LNCaP clone FGC (cell line): ENCODE measurements at regions not wholly inside any gene's neighbourhood (a gene's known extent, or its start where the extent isn't known, plus 50 kb on each side); places are given as distances from the start of the nearest gene placed in this dataset.

Source experiments
- DNase-seq: peaks from one replicate; pipeline ENCODE4 v3.0.0-alpha.2; 2011; ENCODE audit warnings: low read depth
- H3K4me3 ChIP-seq: 2 replicates; pipeline ENCODE4 v1.5.1; 2011; ENCODE audit warnings: mild to moderate bottlenecking, low read depth, low read length, control low read depth
- CTCF ChIP-seq: IDR thresholded peaks from 2 replicates; pipeline ENCODE4 v1.5.1; 2012; ENCODE audit warnings: mild to moderate bottlenecking; ENCODE audit not compliant: control insufficient read depth, insufficient read depth; ENCODE audit errors: extremely low read depth

GRCh38 chrX:118181030-118181429 lies 64.4 kb upstream of the KLHL13 start:
- TF ChIP-seq CTCF, result no peak
- DNase-seq, result no peak
- H3K4me3 ChIP-seq, result no peak overlapping the region

- no peak overlapping the region for H3K4me3 ChIP-seq
- TF ChIP-seq CTCF, result no peak
- no peak for DNase-seq
Observed at GRCh38 chrX:118182025-118182424, 65.4 kb upstream of the KLHL13 start.

GRCh38 chrX:118182681-118183080 lies 66.1 kb upstream of the KLHL13 start:
- DNase-seq, result no peak
- TF ChIP-seq CTCF, result no peak
- no peak overlapping the region for H3K4me3 ChIP-seq

- DNase-seq, result no peak
- no peak overlapping the region for H3K4me3 ChIP-seq
- TF ChIP-seq CTCF, result no peak
Observed at GRCh38 chrX:118183606-118184005, 67.0 kb upstream of the KLHL13 start.

GRCh38 chrX:118187100-118187499 lies 70.5 kb upstream of the KLHL13 start:
- DNase-seq, result no peak
- no peak overlapping the region for H3K4me3 ChIP-seq
- TF ChIP-seq CTCF, result no peak

- H3K4me3 ChIP-seq, result no peak overlapping the region
- DNase-seq, result no peak
- no peak for TF ChIP-seq CTCF
Observed at GRCh38 chrX:118189000-118189399, 72.4 kb upstream of the KLHL13 start.

- no peak for TF ChIP-seq CTCF
- no peak for DNase-seq
- no peak overlapping the region for H3K4me3 ChIP-seq
Observed at GRCh38 chrX:118189628-118190027, 73.0 kb upstream of the KLHL13 start.
